GM18499 (cell line): ENCODE measurements at regions not wholly inside any gene's neighbourhood (a gene's known extent, or its start where the extent isn't known, plus 50 kb on each side); places are given as distances from the start of the nearest gene placed in this dataset.
"Not testable (repeated sequence)": the region's sequence is repeated elsewhere in the genome, so short reads cannot be mapped to it uniquely, and the experiment has no call there.

Experiments
- ATAC-seq: cut with Tn5 transposase; IDR thresholded peaks from one replicate; pipeline ENCODE4 v1.9.1; 2021; ENCODE audit warnings: moderate number of reproducible peaks; ENCODE audit not compliant: insufficient read depth, unreplicated experiment

- ATAC-seq: no peak
Observed at GRCh38 chr12:96085475-96085874, 50.1 kb upstream of the LTA4H start.

GRCh38 chr12:96086190-96086589 lies 50.8 kb upstream of the LTA4H start:
- ATAC-seq: not testable (repeated sequence)

GRCh38 chr12:96091833-96092232 lies 56.4 kb upstream of the LTA4H start:
- ATAC-seq: no peak

GRCh38 chr12:96093543-96094196 lies 58.3 kb upstream of the LTA4H start:
- no peak for ATAC-seq

- ATAC-seq: no peak
Observed at GRCh38 chr12:96094201-96094600, 58.8 kb upstream of the LTA4H start.

DNA sequence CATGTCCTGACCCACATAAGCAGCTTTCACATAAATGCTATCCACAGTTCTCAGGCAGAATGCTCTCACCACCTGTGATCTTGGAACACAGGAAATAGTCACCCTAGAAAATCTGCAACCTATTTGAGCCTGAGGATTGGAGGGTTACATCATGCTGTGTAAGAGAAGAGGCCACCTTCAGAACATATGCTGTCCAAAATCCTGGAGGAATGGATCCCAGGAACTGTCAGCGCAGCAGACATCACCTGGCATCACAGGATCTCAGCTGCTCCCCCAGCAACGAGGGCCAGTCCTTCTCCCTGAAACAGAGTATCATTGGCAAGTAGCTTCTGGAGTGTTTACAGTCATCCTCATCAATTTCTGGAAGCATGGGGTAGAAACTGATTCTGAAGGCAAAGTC lies 63.2 kb upstream of the LTA4H start:
- ATAC-seq: no peak

- no peak for ATAC-seq
Observed at GRCh38 chr12:96099421-96099820, 64.0 kb upstream of the LTA4H start.

DNA sequence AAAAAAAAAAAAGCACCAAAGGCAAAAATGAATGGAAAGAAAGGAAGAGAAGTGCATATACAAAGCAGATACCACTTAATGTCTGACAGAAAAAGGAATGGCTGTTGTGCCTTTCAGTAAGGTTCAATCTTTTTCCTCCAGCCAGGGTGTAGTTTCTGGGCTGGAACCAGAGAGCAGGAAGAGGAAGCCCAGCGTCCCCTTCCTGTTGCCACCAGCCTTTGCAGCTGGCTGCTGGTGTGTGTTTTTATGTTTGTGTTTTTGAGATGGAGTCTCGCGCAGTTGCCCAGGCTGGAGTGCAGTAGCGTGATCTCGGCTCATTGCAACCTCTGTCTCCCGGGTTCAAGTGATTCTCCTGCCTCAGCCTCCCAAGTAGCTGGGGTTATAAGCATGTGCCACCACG lies 64.6 kb upstream of the LTA4H start:
- ATAC-seq: no peak

- no peak for ATAC-seq
Observed at GRCh38 chr12:96101806-96102205, 66.4 kb upstream of the LTA4H start.

- no peak for ATAC-seq
Observed at GRCh38 chr12:96103067-96103644, 67.8 kb upstream of the LTA4H start.

- ATAC-seq: no peak
Observed at GRCh38 chr12:96104566-96104965, 69.2 kb upstream of the LTA4H start.

- ATAC-seq: no peak
Observed at GRCh38 chr12:96106137-96106536, 70.8 kb upstream of the LTA4H start.

GRCh38 chr12:96107236-96107635 lies 71.8 kb upstream of the LTA4H start:
- no peak for ATAC-seq

GRCh38 chr12:96108321-96108720 lies 72.9 kb upstream of the LTA4H start:
- no peak for ATAC-seq

GRCh38 chr12:96108941-96109340 lies 73.6 kb upstream of the LTA4H start:
- ATAC-seq: not testable (repeated sequence)

DNA sequence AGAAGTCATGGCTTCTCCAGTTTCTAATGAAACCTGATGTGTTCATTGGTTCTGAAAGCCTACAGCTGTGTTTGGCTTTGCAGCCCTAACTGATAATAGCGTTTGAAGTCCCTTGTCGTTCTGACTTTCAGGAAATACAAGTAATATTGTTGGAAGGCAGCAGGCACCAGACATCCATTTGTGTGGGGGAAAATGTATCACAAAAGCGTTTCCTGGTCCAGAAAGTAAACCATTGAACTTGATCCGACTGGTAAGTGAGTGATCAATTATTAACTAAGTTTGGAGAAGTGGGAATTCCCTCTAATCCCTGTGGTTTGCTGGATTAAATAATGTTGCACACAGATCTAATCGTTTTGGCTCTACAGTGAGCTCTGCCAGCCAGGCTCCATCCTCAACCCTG lies 77.3 kb upstream of the LTA4H start:
- ATAC-seq: no peak

DNA sequence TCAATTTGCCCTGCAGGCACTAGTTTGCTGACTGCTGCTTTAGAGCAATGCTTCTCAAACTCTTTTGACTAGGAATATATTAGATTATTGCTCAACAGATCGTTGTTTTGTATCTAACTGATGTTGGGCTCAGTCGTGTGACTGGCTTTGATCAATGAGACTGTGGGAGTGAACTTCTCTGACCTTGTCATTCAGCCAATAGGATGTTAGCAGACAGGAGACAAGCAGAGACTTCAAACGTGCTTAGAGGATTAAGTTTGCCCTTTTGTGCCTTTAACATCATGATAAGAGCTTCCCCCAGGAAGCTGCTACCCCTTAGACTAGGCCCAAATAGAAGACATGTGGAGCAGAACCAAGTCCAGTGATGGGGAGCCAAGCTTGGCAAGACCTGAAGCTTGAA lies 76.7 kb upstream of the ELK3 start:
- ATAC-seq: no peak

- ATAC-seq: peak; percentile 76
Observed at GRCh38 chr12:96120359-96121100, 73.6 kb upstream of the ELK3 start.

DNA sequence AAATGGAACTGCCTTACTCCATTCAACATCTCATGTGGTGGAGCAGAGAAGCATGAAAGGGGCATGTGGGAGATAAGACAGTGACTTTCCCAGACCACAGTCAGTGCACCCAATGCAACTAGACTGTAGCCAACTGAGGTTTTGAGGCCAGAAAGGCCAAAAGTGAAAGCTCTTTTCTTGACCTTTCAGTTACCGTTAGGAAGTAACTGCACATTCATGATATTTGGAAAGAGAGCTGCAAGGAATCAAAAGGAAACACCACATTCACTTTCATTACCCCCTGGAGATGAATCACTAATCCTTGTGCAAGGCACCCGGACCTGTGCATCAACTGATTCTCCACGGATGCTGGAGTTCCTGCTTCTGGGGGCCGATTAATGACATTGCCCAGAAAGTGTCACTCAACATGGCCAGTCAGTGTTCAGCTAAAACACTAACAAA lies 72.9 kb upstream of the ELK3 start:
- peak; percentile 49 for ATAC-seq

DNA sequence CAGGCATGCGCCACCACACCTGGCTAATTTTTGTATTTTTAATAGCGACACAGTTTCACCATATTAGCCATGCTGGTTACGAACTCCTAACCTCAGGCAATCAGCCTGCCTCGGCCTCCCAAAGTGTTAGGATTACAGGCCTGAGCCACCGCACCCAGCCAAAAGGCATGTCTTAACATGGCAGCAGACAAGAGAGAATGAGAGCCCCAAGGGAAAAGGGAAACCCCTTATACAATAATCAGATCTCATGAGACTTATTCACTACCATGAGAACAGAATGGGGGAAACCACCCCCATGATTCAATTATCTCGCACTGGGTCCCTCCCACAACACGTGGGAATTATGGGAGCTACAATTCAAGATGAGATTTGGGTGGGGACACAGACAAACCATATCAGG lies 65.9 kb upstream of the ELK3 start:
- not testable (repeated sequence) for ATAC-seq

DNA sequence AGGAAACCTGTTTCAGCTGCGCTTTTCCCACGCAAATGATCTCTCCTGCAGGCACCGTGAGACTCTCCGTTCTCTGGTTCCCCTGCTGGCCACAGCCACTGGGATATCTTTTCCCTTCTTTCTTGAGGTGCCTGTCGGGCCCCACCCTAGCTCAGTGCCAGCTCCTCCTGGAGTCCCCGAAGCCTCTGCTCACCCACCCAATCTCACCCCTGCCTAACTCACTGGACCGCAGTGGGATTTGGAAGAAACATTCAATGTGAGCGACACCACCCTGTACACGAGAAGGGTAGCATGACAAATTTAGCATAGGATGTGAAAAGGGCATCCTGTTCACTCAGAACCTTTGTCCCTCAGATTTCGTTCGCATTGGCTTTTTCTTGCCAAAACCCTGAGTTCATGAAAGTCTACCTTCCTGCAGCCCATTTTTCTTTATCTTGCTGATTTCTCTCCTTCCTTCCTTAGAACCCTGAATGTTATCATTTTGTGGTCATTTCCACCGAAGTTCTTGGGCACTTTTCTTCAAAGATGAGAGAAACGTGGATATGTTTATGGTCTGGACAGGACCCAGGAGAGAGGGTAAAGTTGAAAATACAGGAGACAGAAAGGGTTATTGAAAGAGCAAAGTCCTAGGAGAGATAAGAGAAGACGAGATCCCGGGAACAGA lies 63.6 kb upstream of the ELK3 start:
- ATAC-seq: no peak
